Prostate gland (tissue), 2 donors: ENCODE measurements at regions not wholly inside any gene's neighbourhood (a gene's known extent, or its start where the extent isn't known, plus 50 kb on each side); places are given as distances from the start of the nearest gene placed in this dataset.

Experiments
- DNase-seq: peaks from one replicate; pipeline ENCODE4 v3.0.0-alpha.2; 2019; ENCODE audit warnings: low spot score
- H3K27ac ChIP-seq, 2 donors: fragments of 200-600 bp; sonication (generic); 2 replicates each; pipeline ENCODE4 v1.5.1; 2017 to 2019
- H3K27me3 ChIP-seq: fragments of 200-600 bp; sonication (generic); replicated peaks from 2 replicates; pipeline ENCODE4 v1.5.1; 2019; ENCODE audit not compliant: insufficient read depth
- H3K36me3 ChIP-seq, 2 donors: fragments of 200-600 bp; sonication (generic); 1 replicate in 1 of 2; 2 replicates in 1 of 2; pipeline versions ENCODE4 v1.5.1 to v1.8.1; 2017 to 2019
- H3K4me1 ChIP-seq: fragments of 200-600 bp; sonication (generic); replicated peaks from 2 replicates; pipeline ENCODE4 v1.5.1; 2019
- H3K4me3 ChIP-seq, 2 donors: fragments of 200-600 bp; sonication (generic); 2 replicates each; pipeline ENCODE4 v1.5.1; 2017 to 2019
- H3K9me3 ChIP-seq: fragments of 200-600 bp; sonication (generic); 2 replicates; pipeline ENCODE4 v1.5.1; 2017
- POLR2A ChIP-seq: fragments of 450-650 bp; IDR thresholded peaks from one replicate; pipeline ENCODE4 v1.6.1; 2016; ENCODE audit warnings: antibody characterized with exemption, mild to moderate bottlenecking
- POLR2AphosphoS5 ChIP-seq: sonication (generic); formaldehyde crosslinking; IDR thresholded peaks from one replicate; pipeline ENCODE4 v1.6.1; 2017; ENCODE audit warnings: antibody characterized with exemption
- WGBS: methylation state at CpG from one replicate; pipeline ENCODE4 v1.1.5; 2018; 5-methylcytosine and 5-hydroxymethylcytosine counted together
- intact Hi-C: fragments of 100-400 bp; cut with DNase I; formaldehyde crosslinking; loops from one replicate; pipeline ENCODE4 v1.14.2; 2022
- TF ChIP-seq, protein P1 (sequence below), 4 experiments: fragments of 200-600 bp in 2 of 4; fragments of 450-650 bp in 2 of 4; sonication (generic) in 2 of 4; IDR thresholded peaks; 1 replicate in 3 of 4; 2 replicates in 1 of 4; pipeline ENCODE4 v1.5.1; 2016 to 2019; ENCODE audit warnings: antibody characterized with exemption in 4 of 4, mild to moderate bottlenecking in 2 of 4, moderate library complexity in 2 of 4

DNA sequence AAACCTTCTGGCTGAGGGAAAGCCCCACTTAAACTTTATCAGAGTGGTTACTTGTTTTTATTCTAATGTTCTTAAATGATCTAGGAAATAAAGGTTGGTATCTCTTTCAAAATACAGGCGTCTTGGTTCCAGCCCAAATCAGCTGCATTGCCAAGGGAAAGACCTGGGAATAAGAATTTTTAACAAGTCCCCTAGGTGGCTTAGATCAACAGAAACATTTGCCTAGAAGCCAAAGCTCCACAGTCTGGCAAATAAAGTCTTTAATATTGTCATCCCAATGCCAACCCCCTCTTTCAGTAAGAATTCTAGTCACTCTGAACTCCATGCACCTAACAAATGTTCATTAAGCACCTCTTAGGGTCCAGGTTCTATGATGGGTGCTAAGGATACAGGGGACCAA, 66.8 kb downstream of the ARL6IP4 start:
- no peak for DNase-seq
- H3K27ac ChIP-seq = no peak overlapping the region
- no peaks in the 10 kb centered on the region for H3K27me3 ChIP-seq
- intact Hi-C loops = no loop called here
- no peaks in the 10 kb centered on the region for H3K9me3 ChIP-seq
- no peaks in the 10 kb centered on the region for H3K36me3 ChIP-seq
- H3K4me3 ChIP-seq = no peak overlapping the region
- H3K4me1 ChIP-seq = peaks cover 7% of the 10 kb centered on the region
- 61% methylated on average over 1 of the region's 1 CpG for WGBS
- TF ChIP-seq, protein P1, sequence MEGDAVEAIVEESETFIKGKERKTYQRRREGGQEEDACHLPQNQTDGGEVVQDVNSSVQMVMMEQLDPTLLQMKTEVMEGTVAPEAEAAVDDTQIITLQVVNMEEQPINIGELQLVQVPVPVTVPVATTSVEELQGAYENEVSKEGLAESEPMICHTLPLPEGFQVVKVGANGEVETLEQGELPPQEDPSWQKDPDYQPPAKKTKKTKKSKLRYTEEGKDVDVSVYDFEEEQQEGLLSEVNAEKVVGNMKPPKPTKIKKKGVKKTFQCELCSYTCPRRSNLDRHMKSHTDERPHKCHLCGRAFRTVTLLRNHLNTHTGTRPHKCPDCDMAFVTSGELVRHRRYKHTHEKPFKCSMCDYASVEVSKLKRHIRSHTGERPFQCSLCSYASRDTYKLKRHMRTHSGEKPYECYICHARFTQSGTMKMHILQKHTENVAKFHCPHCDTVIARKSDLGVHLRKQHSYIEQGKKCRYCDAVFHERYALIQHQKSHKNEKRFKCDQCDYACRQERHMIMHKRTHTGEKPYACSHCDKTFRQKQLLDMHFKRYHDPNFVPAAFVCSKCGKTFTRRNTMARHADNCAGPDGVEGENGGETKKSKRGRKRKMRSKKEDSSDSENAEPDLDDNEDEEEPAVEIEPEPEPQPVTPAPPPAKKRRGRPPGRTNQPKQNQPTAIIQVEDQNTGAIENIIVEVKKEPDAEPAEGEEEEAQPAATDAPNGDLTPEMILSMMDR (IDR thresholded peaks at IDR 0.05) = no peak
- TF ChIP-seq POLR2AphosphoS5 (no peak), POLR2A (no peak)

DNA sequence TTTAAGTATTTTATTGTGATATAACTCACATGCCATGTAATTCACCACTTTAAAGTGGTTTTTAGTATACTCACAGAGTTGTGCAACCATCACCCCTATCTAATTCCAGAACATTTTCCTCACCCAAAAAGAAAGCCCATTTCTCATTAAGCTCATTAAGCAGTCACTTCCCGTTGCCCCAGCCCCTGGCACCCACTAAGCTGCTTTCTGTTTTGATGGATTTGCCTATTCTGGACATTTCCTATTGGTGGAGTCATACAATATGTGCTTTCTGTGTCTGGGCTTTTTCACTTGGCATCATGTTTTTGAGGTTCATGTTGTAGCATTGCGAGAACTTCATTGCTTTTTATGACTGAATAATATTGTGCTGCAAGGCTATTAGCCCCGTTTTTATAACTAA, 66.0 kb downstream of the ARL6IP4 start:
- Histone ChIP-seq H3K36me3 (no peaks in the 10 kb centered on the region), H3K4me3 (no peak overlapping the region), H3K27ac (no peak overlapping the region), H3K9me3 (no peaks in the 10 kb centered on the region), H3K4me1 (peaks cover 7% of the 10 kb centered on the region), H3K27me3 (no peaks in the 10 kb centered on the region)
- intact Hi-C loops = no loop called here
- no peak for DNase-seq
- 76% methylated on average over 3 of the region's 3 CpGs for WGBS
- TF ChIP-seq POLR2A = no peak
- TF ChIP-seq, protein P1 (IDR thresholded peaks at IDR 0.05) = no peak

GRCh38 chr12:123045678-123046077, 65.2 kb downstream of the ARL6IP4 start:
- Histone ChIP-seq H3K9me3 (no peaks in the 10 kb centered on the region), H3K27me3 (no peaks in the 10 kb centered on the region), H3K27ac (no peak overlapping the region), H3K4me1 (peaks cover 7% of the 10 kb centered on the region), H3K4me3 (no peak overlapping the region), H3K36me3 (no peaks in the 10 kb centered on the region)
- TF ChIP-seq POLR2A = no peak
- no peak for TF ChIP-seq POLR2AphosphoS5
- TF ChIP-seq, protein P1 (IDR thresholded peaks at IDR 0.05) = no peak
- no peak for DNase-seq
- intact Hi-C loops = no loop called here
- WGBS = 91% methylated on average over 7 of the region's 7 CpGs

GRCh38 chr12:123044351-123044750, 63.9 kb downstream of the ARL6IP4 start:
- no peak overlapping the region for H3K4me3 ChIP-seq
- TF ChIP-seq POLR2AphosphoS5 = no peak
- TF ChIP-seq, protein P1 (IDR thresholded peaks at IDR 0.05) = no peak
- no peak for TF ChIP-seq POLR2A
- WGBS = 87% methylated on average over 1 of the region's 1 CpG
- intact Hi-C loops = no loop called here
- no peaks in the 10 kb centered on the region for H3K36me3 ChIP-seq
- H3K27me3 ChIP-seq = no peaks in the 10 kb centered on the region
- H3K9me3 ChIP-seq = no peaks in the 10 kb centered on the region
- DNase-seq = no peak
- H3K27ac ChIP-seq = no peak overlapping the region
- peaks cover 7% of the 10 kb centered on the region for H3K4me1 ChIP-seq

- peaks cover 7% of the 10 kb centered on the region for H3K4me1 ChIP-seq
- H3K27ac ChIP-seq = no peak overlapping the region
- WGBS = 23% methylated on average over 7 of the region's 7 CpGs
- H3K36me3 ChIP-seq = no peaks in the 10 kb centered on the region
- peak; percentile 80 for DNase-seq
- H3K27me3 ChIP-seq = no peaks in the 10 kb centered on the region
- H3K9me3 ChIP-seq = no peaks in the 10 kb centered on the region
- H3K4me3 ChIP-seq = no peak overlapping the region
- intact Hi-C loops = loop anchor here (1.0 to 2.0 kb wide), 2 partner anchors 108 to 189 kb away; partner anchors contain the start of genes MPHOSPH9, MTRFR and PITPNM2
- TF ChIP-seq, protein P1 (IDR thresholded peaks at IDR 0.05) = peak; percentile 15 to 83 (median 71)
- TF ChIP-seq POLR2AphosphoS5 = peak; percentile 59
- no peak for TF ChIP-seq POLR2A
These were observed 63.1 kb downstream of the ARL6IP4 start for GRCh38 chr12:123043536-123044001.
